K562 (cell line): ENCODE measurements at regions not wholly inside any gene's neighbourhood (a gene's known extent, or its start where the extent isn't known, plus 50 kb on each side); places are given as distances from the start of the nearest gene placed in this dataset.

Source experiments
- CGGBP1 ChIP-seq: fragments of 250-450 bp; sonication (Bioruptor Pico); IDR thresholded peaks from 2 replicates; pipeline ENCODE4 v1.9.0; 2021; ENCODE audit warnings: mild to moderate bottlenecking
- CTCF ChIP-seq, 3 experiments: IDR thresholded peaks in 2 of 3; conservative IDR thresholded peaks in 1 of 3; 2 replicates each; pipeline ENCODE4 v1.5.1; 2011 to 2012; ENCODE audit warnings: low read length in 3 of 3, mild to moderate bottlenecking in 3 of 3, control low read depth in 2 of 3, improper control_type of control experiment in 1 of 3, inconsistent platforms in 1 of 3, low read depth in 1 of 3, mixed read lengths in 1 of 3, moderate library complexity in 1 of 3; ENCODE audit not compliant: insufficient read depth in 2 of 3
- FOXJ3 ChIP-seq: sonication (generic); formaldehyde crosslinking; IDR thresholded peaks from 2 replicates; pipeline ENCODE4 v1.4.0; 2020; ENCODE audit warnings: mild to moderate bottlenecking, missing genetic modification reagents
- HCFC1 ChIP-seq: IDR thresholded peaks from 2 replicates; pipeline ENCODE4 v1.6.1; 2012; ENCODE audit warnings: low read depth, low read length, improper control_type of control experiment
- HNRNPL ChIP-seq: fragments of 200-400 bp; formaldehyde crosslinking; IDR thresholded peaks from 2 replicates; pipeline ENCODE4 v1.6.1; 2017; ENCODE audit warnings: low read depth, mild to moderate bottlenecking, low read length
- KLF6 ChIP-seq: fragments of 250-450 bp; sonication (Bioruptor Pico); IDR thresholded peaks from 2 replicates; pipeline ENCODE4 v1.4.0; 2020; ENCODE audit warnings: mild to moderate bottlenecking, moderate library complexity, borderline replicate concordance
- NFATC3 ChIP-seq: fragments of 450-650 bp; IDR thresholded peaks from 2 replicates; pipeline ENCODE4 v1.6.1; 2017; ENCODE audit warnings: mild to moderate bottlenecking
- RAD21 ChIP-seq, 2 experiments: fragments of 250-450 bp in 1 of 2; fragments of 450-650 bp in 1 of 2; sonication (Bioruptor Pico) in 1 of 2; formaldehyde crosslinking in 1 of 2; IDR thresholded peaks in 1 of 2; conservative IDR thresholded peaks in 1 of 2; 2 replicates each; pipeline versions ENCODE4 v1.4.0 to v1.8.0; 2020 to 2022; ENCODE audit warnings: mild to moderate bottlenecking in 2 of 2, moderate library complexity in 1 of 2
- RFX5 ChIP-seq: IDR thresholded peaks from 2 replicates; pipeline ENCODE4 v1.6.1; 2011; ENCODE audit warnings: low read depth, mild to moderate bottlenecking, improper control_type of control experiment, low read length
- SIN3A ChIP-seq, 2 experiments: fragments of 150-350 bp in 1 of 2; IDR thresholded peaks; 2 replicates each; pipeline ENCODE4 v1.6.1; 2011 to 2016; ENCODE audit warnings: borderline replicate concordance in 2 of 2, low read depth in 2 of 2, low read length in 2 of 2, mild to moderate bottlenecking in 2 of 2, moderate library complexity in 2 of 2; ENCODE audit not compliant: control insufficient read depth in 1 of 2

GRCh38 chr5:162283609-162284008 lies 216.0 kb downstream of the GABRG2 start:
- no peak for TF ChIP-seq RFX5
- no peak for TF ChIP-seq RAD21 (CRISPR knock-in tag; conservative IDR thresholded peaks at IDR 0.05 in 1 of 2, IDR thresholded peaks at IDR 0.05 in 1 of 2)
- TF ChIP-seq SIN3A (IDR thresholded peaks at IDR 0.05; ENCODE audit: borderline replicate concordance in 2 of 2, control insufficient read depth in 1 of 2, low read depth in 2 of 2, low read length in 2 of 2): no peak
- no peak for TF ChIP-seq CGGBP1 (CRISPR knock-in tag)
- no peak for TF ChIP-seq FOXJ3
- no peak for TF ChIP-seq CTCF (IDR thresholded peaks at IDR 0.05 in 2 of 3, conservative IDR thresholded peaks at IDR 0.05 in 1 of 3; ENCODE audit: insufficient read depth in 2 of 3, low read depth in 1 of 3, low read length in 3 of 3)
- no peak for TF ChIP-seq NFATC3
- no peak for TF ChIP-seq HNRNPL
- no peak for TF ChIP-seq HCFC1
- TF ChIP-seq KLF6 (CRISPR knock-in tag): no peak
